BJ (cell line): ENCODE measurements at regions not wholly inside any gene's neighbourhood (a gene's known extent, or its start where the extent isn't known, plus 50 kb on each side); places are given as distances from the start of the nearest gene placed in this dataset.

Experiments used
- CTCF ChIA-PET: fragments of 350-600 bp; formaldehyde crosslinking; extraction: SDS; loops from one replicate; lab custom pipeline; 2021; ENCODE audit warnings: antibody characterized with exemption, inconsistent platforms; lab: Yijun Ruan, JAX
- POLR2A ChIA-PET: fragments of 300-600 bp; sonication (Branson Sonifier 250); formaldehyde crosslinking; extraction: SDS; loops from one replicate; lab custom pipeline; 2021; ENCODE audit warnings: antibody characterized with exemption; lab: Charles Lee
- DNase-seq: peaks from one replicate; pipeline ENCODE4 v3.0.0-alpha.2; 2011; ENCODE audit warnings: low read depth
- H3K27me3 ChIP-seq: 2 replicates; pipeline ENCODE4 v1.6.0; 2011; ENCODE audit warnings: low read length; ENCODE audit not compliant: control insufficient read depth, insufficient read depth
- H3K36me3 ChIP-seq: 2 replicates; pipeline ENCODE4 v1.5.1; 2011; ENCODE audit warnings: low read length; ENCODE audit not compliant: control insufficient read depth, insufficient read depth
- H3K4me3 ChIP-seq: 2 replicates; pipeline ENCODE4 v1.5.1; 2011; ENCODE audit warnings: low read depth, mild to moderate bottlenecking, control low read depth, low read length
- CTCF ChIP-seq: IDR thresholded peaks from 2 replicates; pipeline ENCODE4 v1.5.1; 2011; ENCODE audit warnings: low read depth, mild to moderate bottlenecking, control low read depth, inconsistent platforms, low read length, moderate library complexity; ENCODE audit not compliant: insufficient read depth

- H3K27me3 ChIP-seq: 0 out of 2 replicates have a peak, but pooled peaks cover 1% of the 10 kb centered on the region
- ChIA-PET CTCF (no interaction called here), POLR2A (no interaction called here)
- no peak for DNase-seq
- H3K36me3 ChIP-seq: no peaks in the 10 kb centered on the region
- no peak for TF ChIP-seq CTCF
- H3K4me3 ChIP-seq: no peak overlapping the region
Measured at GRCh38 chr2:8413589-8414135, 268.2 kb upstream of the ID2 start.

- no peak for TF ChIP-seq CTCF
- CTCF ChIA-PET: interaction anchor here (0.6 to 1.1 kb wide), 2 partner anchors 8 to 170 kb away, joined by 3 read pairs; no protein-coding TSS in a partner anchor
Measured at GRCh38 chr2:8414946-8415879, 266.6 kb upstream of the ID2 start.

GRCh38 chr2:8416001-8416571 lies 265.8 kb upstream of the ID2 start:
- no peaks in the 10 kb centered on the region for H3K36me3 ChIP-seq
- POLR2A ChIA-PET: no interaction called here
- CTCF ChIA-PET: interaction anchor here (1.1 kb wide), 1 partner anchor 9 kb away, joined by 3 read pairs; no protein-coding TSS in a partner anchor
- no peak overlapping the region for H3K4me3 ChIP-seq
- TF ChIP-seq CTCF: no peak
- H3K27me3 ChIP-seq: no peaks in the 10 kb centered on the region
- no peak for DNase-seq

More at GRCh38 chr2:8414946-8415879, 266.6 kb upstream of the ID2 start:
- no peaks in the 10 kb centered on the region for H3K36me3 ChIP-seq
- POLR2A ChIA-PET: no interaction called here
- no peak for DNase-seq
- H3K27me3 ChIP-seq: 0 out of 2 replicates have a peak, but pooled peaks cover 1% of the 10 kb centered on the region
- H3K4me3 ChIP-seq: no peak overlapping the region

GRCh38 chr2:8416849-8417832 lies 264.7 kb upstream of the ID2 start:
- H3K27me3 ChIP-seq: no peaks in the 10 kb centered on the region
- ChIA-PET CTCF (no interaction called here), POLR2A (no interaction called here)
- no peaks in the 10 kb centered on the region for H3K36me3 ChIP-seq
- H3K4me3 ChIP-seq: no peak overlapping the region
- no peak for TF ChIP-seq CTCF
- DNase-seq: no peak
